ENCODE measurements at regions not wholly inside any gene's neighbourhood (a gene's known extent, or its start where the extent isn't known, plus 50 kb on each side); places are given as distances from the start of the nearest gene placed in this dataset.

- TF ChIP-seq RARB (CRISPR knock-in tag; IDR thresholded peaks at IDR 0.05) (no peak), BACH2 (CRISPR knock-in tag; IDR thresholded peaks at IDR 0.05; ENCODE audit: borderline replicate concordance) (no peak), PATZ1 (CRISPR knock-in tag; IDR thresholded peaks at IDR 0.05; ENCODE audit: borderline replicate concordance) (no peak), ZFP3 (CRISPR knock-in tag; IDR thresholded peaks at IDR 0.05) (no peak)
Observed at GRCh38 chr3:112736386-112736785, 95.4 kb upstream of the CCDC80 start.
